GM18511 (cell line): ENCODE measurements at regions not wholly inside any gene's neighbourhood (a gene's known extent, or its start where the extent isn't known, plus 50 kb on each side); places are given as distances from the start of the nearest gene placed in this dataset.
"Not testable (repeated sequence)": the region's sequence is repeated elsewhere in the genome, so short reads cannot be mapped to it uniquely, and the experiment has no call there.

ENCODE experiments used
- ATAC-seq: cut with Tn5 transposase; IDR thresholded peaks from one replicate; pipeline ENCODE4 v1.9.1; 2021; ENCODE audit warnings: mild to moderate bottlenecking, moderate library complexity; ENCODE audit not compliant: unreplicated experiment

DNA sequence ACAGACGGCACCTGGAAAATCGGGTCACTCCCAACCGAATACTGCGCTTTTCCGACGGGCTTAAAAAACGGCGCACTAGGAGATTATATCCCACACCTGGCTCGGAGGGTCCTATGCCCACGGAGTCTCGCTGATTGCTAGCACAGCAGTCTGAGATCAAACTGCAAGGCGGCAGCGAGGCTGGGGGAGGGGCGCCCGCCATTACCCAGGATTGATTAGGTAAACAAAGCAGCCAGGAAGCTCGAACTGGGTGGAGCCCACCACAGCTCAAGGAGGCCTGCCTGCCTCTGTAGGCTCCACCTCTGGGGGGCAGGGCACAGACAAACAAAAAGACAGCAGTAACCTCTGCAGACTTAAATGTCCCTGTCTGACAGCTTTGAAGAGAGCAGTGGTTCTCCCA, 64.5 kb downstream of the SLC30A10 start:
- not testable (repeated sequence) for ATAC-seq

DNA sequence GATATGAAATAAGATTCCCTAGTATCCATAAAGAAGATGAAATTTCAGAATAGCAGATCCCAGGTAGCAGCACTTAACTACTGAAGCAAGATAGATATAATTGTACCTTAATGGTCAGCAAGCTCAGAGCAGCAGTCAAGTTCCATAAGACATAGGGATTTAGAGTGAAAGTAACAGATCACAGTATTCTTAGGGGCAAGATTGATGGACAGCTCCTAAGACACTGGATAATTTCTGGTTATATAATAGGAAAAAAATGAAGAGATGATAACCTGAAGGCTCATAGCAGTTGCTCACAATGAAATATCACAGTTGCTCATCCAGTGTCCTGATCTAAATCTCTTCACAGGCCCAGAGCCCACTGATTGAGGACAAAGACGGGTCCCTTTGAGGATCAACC, 66.0 kb downstream of the SLC30A10 start:
- ATAC-seq, result no peak

DNA sequence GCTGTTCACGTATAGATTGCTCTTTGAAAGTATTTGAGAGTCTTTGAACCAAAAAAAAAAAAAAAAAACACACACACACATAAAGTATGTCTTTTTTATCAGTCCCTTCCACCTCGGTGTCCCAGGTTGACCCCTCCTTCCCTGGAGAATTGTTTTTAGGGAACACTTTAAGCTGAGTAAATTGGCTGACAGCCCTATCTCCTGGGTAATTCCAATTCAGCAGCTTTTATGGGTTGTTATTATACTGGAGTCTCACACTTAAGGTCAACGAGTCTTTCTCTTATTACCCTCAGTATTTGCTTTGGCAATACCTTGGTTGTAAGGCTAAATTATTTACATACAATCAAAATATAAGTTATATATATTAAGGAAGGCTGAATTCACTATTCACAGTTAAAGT, 69.4 kb downstream of the SLC30A10 start:
- ATAC-seq, result no peak

DNA sequence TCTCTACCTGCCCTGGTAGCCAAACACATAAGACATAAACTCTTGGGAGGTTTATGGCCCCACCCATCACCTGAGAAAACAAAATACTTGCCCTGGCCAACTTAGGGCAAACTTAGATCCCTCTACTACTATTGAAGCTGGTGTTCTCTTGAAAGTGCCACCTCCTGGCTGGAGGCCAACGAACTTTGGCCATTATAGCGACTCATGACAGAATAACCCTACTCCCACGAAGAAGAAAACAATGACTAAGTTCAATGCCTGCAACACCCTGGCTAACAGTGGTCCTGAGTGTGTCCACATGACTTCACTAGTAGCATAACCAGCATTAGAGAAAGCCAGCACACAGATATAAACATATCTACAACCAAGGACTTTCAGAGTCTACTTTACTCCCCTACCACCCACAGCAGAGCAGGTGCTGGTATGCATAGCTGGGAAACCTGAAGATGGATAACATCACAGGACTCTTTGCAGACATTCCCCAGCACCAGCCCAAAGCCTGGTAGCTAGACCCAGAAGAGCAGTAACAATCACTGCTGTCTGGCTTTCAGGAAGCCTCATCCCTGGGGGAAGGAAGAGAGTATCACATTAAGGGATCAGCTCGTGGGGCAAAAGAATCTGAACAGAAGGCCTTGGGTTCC, 81.0 kb downstream of the SLC30A10 start:
- ATAC-seq, result no peak

DNA sequence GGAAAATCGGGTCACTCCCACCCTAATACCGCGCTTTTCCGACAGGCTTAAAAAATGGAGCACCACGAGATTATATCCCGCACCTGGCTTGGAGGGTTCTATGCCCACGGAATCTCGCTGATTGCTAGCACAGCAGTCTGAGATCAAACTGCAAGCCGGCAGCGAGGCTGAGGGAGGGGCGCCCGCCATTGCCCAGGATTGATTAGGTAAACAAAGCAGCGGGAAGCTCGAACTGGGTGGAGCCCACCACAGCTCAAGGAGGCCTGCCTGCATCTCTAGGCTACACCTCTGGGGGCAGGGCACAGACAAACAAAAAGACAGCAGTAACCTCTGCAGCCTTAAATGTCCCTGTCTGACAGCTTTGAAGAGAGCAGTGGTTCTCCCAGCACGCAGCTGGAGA, 88.8 kb downstream of the SLC30A10 start:
- ATAC-seq, result not testable (repeated sequence)

DNA sequence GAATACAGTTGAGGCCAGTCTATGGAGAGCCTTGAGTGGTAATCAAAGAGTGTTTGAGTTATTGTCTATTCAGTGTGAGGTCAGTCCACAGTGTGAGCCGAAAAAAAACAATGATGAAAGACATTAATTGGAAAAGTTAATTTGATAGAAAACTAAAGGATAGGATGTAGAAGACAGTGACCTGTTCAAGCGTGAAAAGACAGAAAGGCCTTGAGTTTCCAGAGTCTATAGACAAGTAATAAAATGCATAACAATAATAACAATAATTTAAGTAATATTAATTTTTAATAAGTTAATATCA, 90.4 kb downstream of the SLC30A10 start:
- no peak for ATAC-seq

DNA sequence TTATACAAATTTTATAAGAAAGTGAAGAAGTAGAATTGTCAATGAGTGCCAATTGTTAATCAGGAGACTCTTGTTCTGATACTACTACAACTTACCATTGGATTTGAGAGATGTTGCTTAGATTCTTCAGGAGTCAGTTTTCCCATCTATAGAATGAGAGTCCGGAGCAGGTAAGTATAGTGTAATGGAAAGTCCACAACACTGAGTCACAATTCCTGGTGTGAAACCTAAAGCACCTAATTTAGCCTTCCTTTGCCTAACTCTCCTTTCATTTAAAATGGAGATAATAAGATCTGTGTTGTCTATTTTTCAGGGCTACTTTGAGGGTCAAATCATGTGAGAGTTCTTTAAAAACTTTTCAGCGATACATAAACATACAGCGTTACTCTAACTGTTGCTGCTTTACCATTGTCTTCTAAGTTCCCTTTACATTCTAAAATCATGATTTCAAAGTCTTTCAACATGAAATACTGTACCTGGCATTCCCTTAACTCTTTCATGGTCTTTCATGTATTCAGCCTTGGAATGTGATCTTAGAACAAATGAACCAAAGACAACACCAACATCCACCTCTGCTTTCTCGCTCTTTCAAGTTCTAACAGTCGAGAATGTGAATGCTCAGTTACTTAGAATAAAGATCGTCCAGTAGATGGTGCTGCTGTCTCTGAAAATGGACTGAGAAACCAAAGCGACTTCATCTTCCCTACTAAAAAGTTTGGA, 90.9 kb downstream of the SLC30A10 start:
- peak; percentile 64 for ATAC-seq

DNA sequence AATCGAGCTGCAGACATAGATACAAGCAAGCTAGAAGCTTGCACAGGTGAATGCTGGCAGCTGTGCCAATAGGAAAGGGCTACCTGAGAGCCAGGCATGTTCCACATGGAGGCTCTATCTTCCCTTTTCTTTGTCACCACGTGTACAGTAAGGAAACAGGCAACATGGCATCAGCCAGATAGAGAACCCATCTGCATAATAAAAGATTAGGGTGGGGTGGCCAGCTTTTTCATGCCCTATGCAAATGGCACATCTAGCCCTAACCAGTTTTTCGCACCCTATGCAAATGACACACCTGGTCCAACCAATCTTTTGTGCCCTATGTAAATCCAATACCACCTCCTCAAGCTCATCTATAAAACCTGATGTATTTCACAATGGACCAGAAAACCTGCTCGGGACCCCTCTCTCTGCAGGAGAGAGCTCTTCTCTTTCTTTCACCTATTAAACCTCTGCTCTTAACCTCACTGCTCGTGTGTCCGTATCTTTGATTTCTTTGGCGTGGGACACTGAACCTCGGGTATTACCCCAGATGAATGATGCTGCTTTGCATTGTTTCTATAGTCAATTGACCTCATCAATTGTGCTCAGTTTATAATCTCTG, 93.9 kb downstream of the SLC30A10 start:
- no peak for ATAC-seq

DNA sequence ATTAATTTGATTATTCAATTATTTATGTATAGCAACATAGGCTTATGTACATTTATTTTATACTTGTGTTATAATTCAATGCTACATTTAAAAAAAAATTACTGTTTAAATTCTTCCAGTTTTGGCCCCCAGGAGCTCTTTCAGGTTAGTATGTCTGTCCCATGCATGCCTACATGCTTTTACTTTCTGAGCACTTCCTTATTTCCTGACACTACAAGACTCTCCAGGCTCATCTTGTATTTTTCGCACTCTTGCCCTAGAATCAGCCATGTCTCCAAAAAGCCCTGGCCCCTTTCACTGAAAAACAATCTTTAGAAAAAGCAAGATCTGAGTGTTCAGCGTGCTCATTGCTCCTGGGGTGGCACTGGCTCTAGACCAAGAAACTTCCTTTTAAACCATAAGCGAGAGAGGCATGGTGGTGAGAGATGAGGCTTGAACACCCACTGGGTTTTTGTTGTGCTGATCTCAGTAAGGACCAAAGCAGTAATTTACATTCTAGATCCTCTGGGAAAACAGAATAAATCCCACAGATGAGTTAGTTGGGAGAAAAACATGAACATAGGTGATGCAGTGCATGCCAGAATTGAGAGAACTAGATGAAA, 95.0 kb downstream of the SLC30A10 start:
- no peak for ATAC-seq

DNA sequence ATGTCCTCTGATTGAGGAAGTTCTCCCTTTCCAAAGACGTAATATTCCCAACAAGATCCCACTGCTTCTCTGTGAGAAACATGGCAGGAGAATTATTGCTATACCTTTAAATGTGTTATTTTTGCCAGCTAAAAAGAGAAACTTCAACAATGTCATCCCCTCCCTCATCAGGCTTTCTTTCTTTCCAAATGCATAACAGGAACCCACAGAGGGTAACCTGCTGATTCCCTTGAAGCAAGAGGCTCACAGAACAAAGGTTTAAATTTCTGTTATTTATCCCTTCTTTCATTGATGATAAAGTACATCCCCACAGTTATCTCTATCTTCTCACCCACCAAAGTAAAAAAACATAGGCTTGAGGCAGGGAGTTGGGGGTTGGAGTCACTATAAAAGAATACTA, 102.1 kb downstream of the SLC30A10 start:
- no peak for ATAC-seq

DNA sequence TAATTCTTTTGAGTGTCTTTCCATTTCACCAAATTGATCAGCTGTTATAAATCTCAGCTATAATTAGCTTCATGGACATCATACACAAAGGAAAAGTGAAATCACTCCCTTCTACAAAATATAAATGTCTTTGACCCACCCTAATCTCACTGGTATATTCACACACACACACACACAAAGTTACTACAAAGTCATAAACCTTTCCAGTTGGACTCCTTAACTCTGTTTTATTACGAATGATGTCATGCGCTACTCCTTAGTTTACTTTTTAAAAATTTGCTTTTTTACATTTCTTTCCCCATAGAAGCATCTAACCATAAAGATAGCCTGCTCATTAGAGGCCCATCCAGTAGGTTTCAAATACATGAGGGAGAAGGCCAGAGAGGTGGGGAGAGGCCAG, 103.0 kb downstream of the SLC30A10 start:
- no peak for ATAC-seq

DNA sequence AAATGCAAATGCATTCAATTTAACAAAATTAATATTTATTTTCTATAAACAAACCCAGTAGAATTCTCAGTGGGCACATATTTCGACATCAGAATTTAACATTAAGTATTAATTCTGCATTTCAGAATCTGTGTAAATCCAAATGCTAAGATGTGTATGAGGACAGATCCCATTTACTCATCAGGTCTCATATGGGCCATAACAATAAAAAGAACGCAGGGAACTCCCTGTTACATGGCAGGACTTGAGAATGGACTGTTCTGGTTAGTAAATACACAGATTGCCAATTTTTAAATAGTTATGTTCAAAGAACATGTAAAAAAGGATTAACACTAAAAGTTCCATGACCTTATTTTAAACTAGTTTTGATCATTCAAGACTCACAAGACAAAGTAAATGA, 104.0 kb downstream of the SLC30A10 start:
- no peak for ATAC-seq

DNA sequence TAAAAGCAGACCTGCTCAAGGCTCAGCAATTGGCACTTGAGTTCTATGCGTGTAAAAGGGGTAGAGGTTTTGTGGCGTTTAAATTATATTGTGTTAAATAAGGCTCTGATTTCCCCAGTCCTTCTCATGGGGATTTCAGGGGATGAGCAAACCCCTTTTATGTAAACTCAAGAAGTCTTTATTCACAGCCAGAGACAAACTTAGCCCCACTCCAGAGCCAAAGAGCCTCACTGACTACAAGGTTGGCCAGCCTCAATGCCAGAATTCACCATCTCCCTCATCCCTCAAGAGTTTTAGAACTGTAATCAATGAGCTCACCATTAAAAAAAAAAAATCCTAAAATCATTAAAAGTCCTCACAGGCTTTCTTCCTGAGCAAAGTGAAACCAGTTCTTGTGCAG, 107.8 kb downstream of the SLC30A10 start:
- ATAC-seq, result no peak

DNA sequence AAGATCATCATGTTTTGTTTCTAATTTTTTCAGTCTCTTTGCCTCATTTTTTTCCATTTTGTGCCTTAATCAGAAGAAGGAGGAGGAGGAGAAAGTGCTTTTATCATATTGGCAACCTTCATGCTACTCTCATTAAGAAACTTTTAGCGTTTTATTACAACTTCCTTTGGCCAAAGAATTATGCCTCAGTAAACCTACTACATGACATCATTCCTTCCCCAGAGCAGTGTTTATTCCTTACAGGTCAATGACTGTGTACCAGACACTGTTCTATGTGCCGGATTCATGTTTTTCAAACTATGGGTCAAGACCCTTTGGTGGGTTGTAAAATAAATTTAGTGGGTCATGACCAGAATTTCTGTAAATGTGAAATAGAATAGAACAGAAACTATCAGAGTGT, 110.4 kb downstream of the SLC30A10 start:
- ATAC-seq, result no peak

DNA sequence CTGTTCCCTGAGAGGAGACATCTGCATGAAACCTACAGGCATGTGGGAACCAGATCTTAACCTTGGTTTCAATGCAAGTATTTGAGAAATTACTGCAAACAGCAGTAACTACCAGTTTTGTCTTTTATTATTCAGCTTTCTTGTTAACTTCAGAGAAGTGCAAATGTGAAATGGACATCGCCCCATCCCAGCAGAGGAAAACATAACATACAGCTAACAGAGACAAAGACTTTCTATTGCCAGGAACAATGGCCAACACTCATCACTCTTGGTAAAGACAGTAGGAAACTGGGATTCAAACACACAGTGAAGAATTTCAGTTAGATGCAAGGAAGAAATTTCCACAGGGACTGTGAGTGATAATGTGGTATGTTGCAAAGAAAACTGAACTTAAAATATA, 115.1 kb downstream of the SLC30A10 start:
- ATAC-seq, result no peak

DNA sequence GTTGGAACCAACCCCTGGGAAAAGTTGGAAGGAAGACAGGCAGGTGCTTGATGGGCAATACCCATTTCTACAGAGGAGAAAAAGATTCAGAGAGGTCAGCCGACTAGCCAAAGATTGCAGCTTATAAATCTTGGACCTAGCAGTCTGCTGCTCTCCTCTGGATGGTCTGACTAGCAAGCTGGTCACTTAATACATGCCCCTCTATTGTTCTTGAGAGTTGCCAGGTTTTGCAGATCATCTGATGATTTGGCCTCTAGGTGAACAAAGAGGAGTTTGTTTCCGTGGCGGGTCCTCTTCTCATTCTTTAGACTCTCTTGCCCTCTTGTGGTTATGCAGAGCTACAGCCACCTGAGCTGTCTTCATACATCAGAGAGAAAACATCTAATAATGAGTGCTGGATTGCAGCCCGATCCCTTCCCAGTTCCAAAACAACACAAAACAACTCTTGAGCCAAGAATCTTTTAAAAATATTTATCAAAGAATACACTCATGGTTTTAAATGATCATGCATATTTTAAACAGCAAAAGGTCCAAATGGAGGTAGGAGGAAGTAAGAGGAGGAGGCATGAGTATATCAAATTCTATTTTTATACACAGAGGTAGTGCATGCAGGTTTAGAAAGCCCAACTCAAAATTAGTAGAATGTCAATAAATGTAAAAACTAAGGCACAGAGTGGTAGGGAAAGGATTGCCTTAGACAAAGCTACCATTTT, 115.7 kb downstream of the SLC30A10 start:
- ATAC-seq, result peak; percentile 93

DNA sequence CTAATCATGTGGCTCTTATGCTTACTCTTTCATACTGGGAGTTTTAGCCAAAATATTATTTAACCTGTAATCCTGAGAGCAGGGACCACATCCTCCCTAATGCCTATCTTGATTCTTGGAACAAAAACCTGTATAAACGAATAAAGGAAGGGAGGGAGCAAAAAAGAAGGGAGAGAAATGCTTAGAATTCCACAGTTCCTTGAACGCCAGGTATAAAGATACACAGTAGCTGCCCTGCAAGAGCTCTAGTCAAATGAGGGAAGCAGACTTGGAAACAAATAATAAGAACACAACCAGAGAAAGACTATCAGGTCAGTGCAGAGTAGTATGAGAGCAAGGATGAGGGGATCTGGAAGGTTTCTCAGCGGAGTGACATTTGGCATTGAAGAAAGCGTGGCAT, 116.3 kb downstream of the SLC30A10 start:
- ATAC-seq, result no peak

DNA sequence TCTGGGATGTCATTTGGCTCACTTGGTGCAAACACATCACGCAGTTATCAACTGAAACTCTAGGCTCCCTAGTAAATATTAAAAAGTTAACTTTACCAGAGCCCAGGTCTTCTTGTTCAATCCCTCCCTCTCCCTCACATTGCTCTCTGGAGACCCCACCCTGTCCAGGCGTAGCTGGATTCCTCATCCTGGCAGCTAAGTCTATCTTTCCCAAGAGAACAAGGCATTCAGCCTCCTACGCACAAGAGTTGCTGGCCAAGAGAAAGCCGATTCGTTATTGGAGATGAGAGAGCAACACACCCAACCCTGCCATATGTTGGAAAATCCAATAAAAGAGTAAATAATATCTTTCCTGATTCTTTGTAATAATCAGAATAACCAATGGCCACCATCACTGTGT, 117.9 kb downstream of the SLC30A10 start:
- ATAC-seq, result no peak

DNA sequence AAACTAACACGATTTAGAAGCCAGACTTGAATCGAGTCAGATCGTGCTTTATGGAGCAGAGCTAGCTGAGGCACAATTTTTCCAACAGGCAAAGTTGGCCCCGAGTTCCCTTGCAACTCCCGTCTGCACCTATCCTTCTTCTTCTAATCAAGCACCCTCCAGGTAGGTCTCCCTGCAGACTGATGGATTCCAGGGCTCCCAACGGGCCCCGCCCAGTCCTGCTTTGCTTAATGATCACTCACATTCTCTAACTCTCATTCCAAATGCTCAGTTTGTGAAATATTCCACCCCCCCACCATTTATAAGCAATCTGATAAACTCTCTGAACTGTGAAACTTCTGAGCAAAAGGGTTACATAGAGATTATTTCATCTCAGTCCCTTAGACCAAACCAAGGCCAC, 119.6 kb downstream of the SLC30A10 start:
- no peak for ATAC-seq

DNA sequence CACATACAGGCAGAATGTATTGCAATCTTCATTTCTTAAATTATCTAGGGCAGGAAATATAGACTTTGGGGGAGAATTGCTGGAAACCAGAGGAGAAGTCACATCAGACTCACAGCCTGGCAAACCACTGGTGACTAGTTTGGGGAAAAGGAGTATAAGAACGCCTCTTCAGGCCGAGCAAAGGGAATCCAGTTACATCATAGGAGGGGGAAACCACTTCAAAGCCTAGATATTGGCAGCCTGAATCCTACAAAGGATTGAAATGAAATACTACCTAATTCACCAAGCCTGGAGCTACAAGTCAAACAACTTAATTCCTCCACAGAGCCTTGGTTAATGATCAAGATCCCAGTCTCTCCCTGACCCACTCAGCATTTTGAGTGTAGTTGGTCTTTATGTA, 121.7 kb downstream of the SLC30A10 start:
- ATAC-seq, result no peak

DNA sequence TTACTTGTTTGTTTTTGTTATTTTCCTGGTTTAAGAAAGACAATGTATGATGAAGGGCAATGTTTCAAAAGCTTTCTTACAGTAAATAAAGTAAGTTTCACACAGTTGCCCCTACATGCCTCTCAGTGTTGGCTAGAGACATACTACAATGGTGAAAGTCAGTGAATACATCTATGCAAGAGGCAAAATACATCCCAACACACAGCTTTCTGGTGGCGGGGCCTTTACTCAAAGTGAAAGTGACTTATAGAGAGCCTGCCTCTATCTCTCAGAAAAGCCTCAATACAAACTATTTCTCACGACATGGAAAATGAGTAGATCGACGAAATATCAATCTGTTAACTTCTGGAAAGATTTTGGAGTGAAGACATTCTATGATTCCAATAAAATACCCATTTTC, 122.3 kb downstream of the SLC30A10 start:
- ATAC-seq, result no peak

DNA sequence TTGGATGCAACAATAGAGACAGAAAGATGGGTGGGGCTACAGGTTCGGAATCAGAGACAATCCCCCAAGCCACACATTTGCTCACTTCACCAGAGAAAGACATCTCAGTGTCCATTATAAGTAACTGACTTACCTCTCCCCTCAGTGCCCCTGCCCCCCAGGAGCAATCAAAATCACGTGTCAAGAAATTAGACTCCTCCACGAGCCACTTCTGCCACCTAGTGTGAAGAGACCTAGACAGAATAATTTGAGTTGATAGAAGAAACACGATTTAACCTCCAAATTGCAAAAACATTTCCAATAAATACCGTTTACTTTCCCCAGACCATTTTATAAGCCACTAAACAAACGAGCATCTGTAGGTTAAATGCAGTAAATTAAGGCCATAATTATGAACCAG, 123.2 kb downstream of the SLC30A10 start:
- ATAC-seq, result no peak
